ENCODE measurements at regions not wholly inside any gene's neighbourhood (a gene's known extent, or its start where the extent isn't known, plus 50 kb on each side); places are given as distances from the start of the nearest gene placed in this dataset.

GRCh38 chrX:8377041-8377440, 87.6 kb upstream of the VCX3B start:
- no peak for TF ChIP-seq BHLHE40 (IDR thresholded peaks at IDR 0.05; ENCODE audit: low read depth, low read length)
- no peak for TF ChIP-seq RAD21 (conservative IDR thresholded peaks at IDR 0.05 in 1 of 2, IDR thresholded peaks at IDR 0.05 in 1 of 2)
- TF ChIP-seq, protein P1, sequence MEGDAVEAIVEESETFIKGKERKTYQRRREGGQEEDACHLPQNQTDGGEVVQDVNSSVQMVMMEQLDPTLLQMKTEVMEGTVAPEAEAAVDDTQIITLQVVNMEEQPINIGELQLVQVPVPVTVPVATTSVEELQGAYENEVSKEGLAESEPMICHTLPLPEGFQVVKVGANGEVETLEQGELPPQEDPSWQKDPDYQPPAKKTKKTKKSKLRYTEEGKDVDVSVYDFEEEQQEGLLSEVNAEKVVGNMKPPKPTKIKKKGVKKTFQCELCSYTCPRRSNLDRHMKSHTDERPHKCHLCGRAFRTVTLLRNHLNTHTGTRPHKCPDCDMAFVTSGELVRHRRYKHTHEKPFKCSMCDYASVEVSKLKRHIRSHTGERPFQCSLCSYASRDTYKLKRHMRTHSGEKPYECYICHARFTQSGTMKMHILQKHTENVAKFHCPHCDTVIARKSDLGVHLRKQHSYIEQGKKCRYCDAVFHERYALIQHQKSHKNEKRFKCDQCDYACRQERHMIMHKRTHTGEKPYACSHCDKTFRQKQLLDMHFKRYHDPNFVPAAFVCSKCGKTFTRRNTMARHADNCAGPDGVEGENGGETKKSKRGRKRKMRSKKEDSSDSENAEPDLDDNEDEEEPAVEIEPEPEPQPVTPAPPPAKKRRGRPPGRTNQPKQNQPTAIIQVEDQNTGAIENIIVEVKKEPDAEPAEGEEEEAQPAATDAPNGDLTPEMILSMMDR (IDR thresholded peaks at IDR 0.05) = no peak
- no peak for TF ChIP-seq EP300 (IDR thresholded peaks at IDR 0.05)
- no peak for TF ChIP-seq BCL3 (IDR thresholded peaks at IDR 0.05)
- TF ChIP-seq SMC3 (IDR thresholded peaks at IDR 0.05) = no peak
- TF ChIP-seq JUNB (IDR thresholded peaks at IDR 0.05) = no peak

Measured in A549 (cell line).